ENCODE measurements at regions not wholly inside any gene's neighbourhood (a gene's known extent, or its start where the extent isn't known, plus 50 kb on each side); places are given as distances from the start of the nearest gene placed in this dataset.

DNA sequence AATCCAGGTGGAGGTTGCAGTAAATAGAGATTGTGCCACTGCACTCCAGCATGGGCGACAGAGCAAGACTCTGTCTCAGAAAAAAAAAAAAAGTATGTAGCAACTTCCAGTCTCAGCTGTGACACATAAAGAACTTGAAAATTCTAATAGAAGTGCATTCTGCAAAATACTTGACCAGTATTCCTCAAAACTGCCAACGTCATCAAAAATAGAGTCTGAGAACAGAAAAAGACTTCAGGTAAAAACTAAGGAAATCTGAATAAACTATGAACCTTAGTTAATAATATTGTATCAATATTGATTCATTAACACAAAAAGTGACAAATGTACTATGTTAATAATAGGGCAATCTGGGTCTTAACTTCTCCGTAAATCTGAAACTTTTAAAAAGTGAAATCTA lies 76.7 kb upstream of the WDR75 start:
- TF ChIP-seq CTCF (IDR thresholded peaks at IDR 0.05; ENCODE audit: poor library complexity) (no peak), EZH2phosphoT487 (IDR thresholded peaks at IDR 0.05; ENCODE audit: low read depth, severe bottlenecking, unreplicated experiment) (no peak), EZH2 (IDR thresholded peaks at IDR 0.05; ENCODE audit: borderline replicate concordance) (no peak)
